T-helper 2 cell treated with Interferon-gamma antibody and Interleukin-4, amounts not matched to agents 5 μg/mL and 100 μg/mL, for 36 hours (primary cell): ENCODE measurements at regions not wholly inside any gene's neighbourhood (a gene's known extent, or its start where the extent isn't known, plus 50 kb on each side); places are given as distances from the start of the nearest gene placed in this dataset.
"Not testable (repeated sequence)": the region's sequence is repeated elsewhere in the genome, so short reads cannot be mapped to it uniquely, and the experiment has no call there.

Source experiments
- DNase-seq: peaks from one replicate; pipeline ENCODE4 v3.0.0; 2021; ENCODE audit warnings: low spot score
- H3K27ac Mint-ChIP-seq: one replicate; pipeline ENCODE4 v1.8.0; 2021; ENCODE audit warnings: mild to moderate bottlenecking, mixed read lengths
- H3K27me3 Mint-ChIP-seq: one replicate; pipeline ENCODE4 v1.8.0; 2021; ENCODE audit warnings: low read depth, mixed read lengths
- H3K36me3 Mint-ChIP-seq: one replicate; pipeline ENCODE4 v1.8.0; 2021; ENCODE audit warnings: low read depth, mixed read lengths
- H3K4me1 Mint-ChIP-seq: one replicate; pipeline ENCODE4 v1.8.0; 2021; ENCODE audit warnings: low read depth, mixed read lengths
- H3K4me3 Mint-ChIP-seq: one replicate; pipeline ENCODE4 v1.8.0; 2022; ENCODE audit warnings: mild to moderate bottlenecking, moderate library complexity, mixed read lengths
- H3K9me3 Mint-ChIP-seq: one replicate; pipeline ENCODE4 v1.8.0; 2021; ENCODE audit warnings: mixed read lengths

GRCh38 chr3:82002986-82003642 is 241.7 kb upstream of the GBE1 start:
- DNase-seq = no peak
- Mint-ChIP-seq H3K27me3 (no peaks in the 10 kb centered on the region), H3K36me3 (no peaks in the 10 kb centered on the region), H3K4me3 (no peak overlapping the region), H3K9me3 (no peaks in the 10 kb centered on the region), H3K27ac (no peak overlapping the region), H3K4me1 (no peaks in the 10 kb centered on the region)

DNA sequence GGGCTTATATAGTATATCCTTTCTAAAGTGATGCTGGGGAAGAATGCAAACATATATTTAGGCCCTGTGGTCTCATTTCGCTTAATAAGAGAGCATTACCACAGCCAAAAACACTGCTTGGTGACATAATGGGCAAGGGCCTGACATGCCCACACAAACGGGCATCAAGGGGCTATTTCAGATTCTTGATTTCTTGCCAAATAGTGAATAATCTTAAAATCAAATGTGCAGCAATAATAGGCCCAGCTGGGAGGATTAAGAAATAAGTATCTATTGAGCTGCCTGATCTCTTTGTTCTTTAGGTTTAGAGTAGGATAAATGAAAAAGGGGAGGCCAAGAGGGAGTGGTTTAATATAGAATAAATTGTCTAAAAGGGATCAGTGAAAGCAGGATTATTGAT is 241.0 kb upstream of the GBE1 start:
- Mint-ChIP-seq H3K4me1 (no peaks in the 10 kb centered on the region), H3K9me3 (no peaks in the 10 kb centered on the region), H3K27me3 (no peaks in the 10 kb centered on the region), H3K4me3 (no peak overlapping the region), H3K27ac (no peak overlapping the region), H3K36me3 (no peaks in the 10 kb centered on the region)
- DNase-seq = no peak

- Mint-ChIP-seq H3K4me1 (no peaks in the 10 kb centered on the region), H3K27me3 (no peaks in the 10 kb centered on the region), H3K4me3 (no peak overlapping the region), H3K9me3 (no peaks in the 10 kb centered on the region), H3K36me3 (no peaks in the 10 kb centered on the region), H3K27ac (no peak overlapping the region)
- DNase-seq = no peak
These were observed 240.0 kb upstream of the GBE1 start for GRCh38 chr3:82001276-82001923.

GRCh38 chr3:82000773-82001172 is 239.3 kb upstream of the GBE1 start:
- Mint-ChIP-seq H3K27me3 (no peaks in the 10 kb centered on the region), H3K27ac (no peak overlapping the region), H3K4me3 (no peak overlapping the region), H3K4me1 (no peaks in the 10 kb centered on the region), H3K36me3 (no peaks in the 10 kb centered on the region), H3K9me3 (no peaks in the 10 kb centered on the region)
- no peak for DNase-seq

DNA sequence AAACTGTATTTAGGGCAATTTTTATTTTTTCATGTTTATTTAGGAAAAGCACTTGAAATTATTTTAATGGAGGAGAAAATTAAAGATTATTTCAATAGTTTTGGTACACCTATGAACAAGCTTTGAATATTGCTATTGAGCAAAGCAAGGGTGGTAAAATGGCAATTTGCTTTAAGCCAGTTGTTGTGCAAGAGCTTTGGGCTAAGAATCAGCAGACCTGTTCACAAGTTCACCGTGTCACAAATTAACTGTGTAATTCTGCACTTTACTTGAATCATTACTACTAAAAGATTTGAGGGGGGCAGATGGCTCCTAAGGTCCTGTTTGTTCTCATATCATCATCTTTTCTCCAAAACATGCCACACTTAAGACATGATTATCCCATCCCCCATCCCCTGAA is 238.9 kb upstream of the GBE1 start:
- Mint-ChIP-seq H3K27ac (no peak overlapping the region), H3K36me3 (no peaks in the 10 kb centered on the region), H3K4me1 (no peaks in the 10 kb centered on the region), H3K27me3 (no peaks in the 10 kb centered on the region), H3K4me3 (no peak overlapping the region), H3K9me3 (no peaks in the 10 kb centered on the region)
- no peak for DNase-seq

GRCh38 chr3:81998907-81999306 is 237.5 kb upstream of the GBE1 start:
- no peak overlapping the region for H3K4me3 Mint-ChIP-seq
- H3K27me3 Mint-ChIP-seq = no peaks in the 10 kb centered on the region
- no peaks in the 10 kb centered on the region for H3K36me3 Mint-ChIP-seq
- H3K9me3 Mint-ChIP-seq = no peaks in the 10 kb centered on the region
- H3K4me1 Mint-ChIP-seq = no peaks in the 10 kb centered on the region
- H3K27ac Mint-ChIP-seq = no peak overlapping the region
- DNase-seq = no peak

GRCh38 chr3:81998139-81998755 is 236.8 kb upstream of the GBE1 start:
- Mint-ChIP-seq H3K4me3 (no peak overlapping the region), H3K27me3 (no peaks in the 10 kb centered on the region), H3K27ac (no peak overlapping the region), H3K4me1 (no peaks in the 10 kb centered on the region), H3K9me3 (no peaks in the 10 kb centered on the region), H3K36me3 (no peaks in the 10 kb centered on the region)
- DNase-seq = no peak

DNA sequence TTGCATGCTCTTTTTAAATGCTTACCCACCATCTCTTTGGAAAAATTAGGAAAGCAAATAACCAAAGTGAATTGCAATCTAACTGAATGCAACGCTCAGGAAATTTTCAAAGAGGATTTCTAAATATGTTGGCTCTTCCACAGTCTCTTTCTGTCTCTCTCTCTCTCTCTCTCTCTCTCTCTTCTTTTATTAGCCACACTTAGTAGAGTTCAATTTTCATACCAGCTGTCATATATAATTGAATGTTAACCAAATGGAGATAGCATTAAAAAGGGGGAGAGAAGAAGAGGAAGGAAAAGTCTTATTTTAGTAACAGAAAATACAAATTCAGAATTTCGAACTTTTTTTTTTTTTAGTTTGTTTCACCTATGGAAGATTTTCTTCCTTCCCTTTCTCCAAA is 235.9 kb upstream of the GBE1 start:
- Mint-ChIP-seq H3K9me3 (no peaks in the 10 kb centered on the region), H3K36me3 (no peaks in the 10 kb centered on the region), H3K27ac (no peak overlapping the region), H3K4me1 (no peaks in the 10 kb centered on the region), H3K4me3 (no peak overlapping the region), H3K27me3 (no peaks in the 10 kb centered on the region)
- DNase-seq = no peak

DNA sequence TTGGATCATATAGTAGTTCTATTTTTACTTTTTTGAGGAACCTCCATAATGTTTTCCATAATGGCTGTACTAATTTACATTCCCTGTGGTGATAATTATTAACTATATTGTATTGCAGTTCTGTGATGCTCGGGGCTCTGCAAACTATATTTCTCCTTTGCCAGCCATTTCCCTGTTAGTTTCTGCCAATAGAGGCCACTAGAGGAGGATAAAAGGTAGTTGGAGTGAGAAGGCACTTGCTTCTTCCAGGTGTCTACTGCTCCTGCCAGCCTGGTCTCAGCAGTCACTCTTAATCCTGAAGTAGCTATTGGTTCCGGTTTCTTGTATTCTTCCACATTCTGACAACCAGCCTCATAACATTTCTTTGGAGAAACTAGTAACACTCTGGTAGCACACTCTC is 233.9 kb upstream of the GBE1 start:
- H3K4me1 Mint-ChIP-seq = no peaks in the 10 kb centered on the region
- H3K27ac Mint-ChIP-seq = no peak overlapping the region
- H3K4me3 Mint-ChIP-seq = no peak overlapping the region
- H3K27me3 Mint-ChIP-seq = no peaks in the 10 kb centered on the region
- no peak for DNase-seq
- H3K36me3 Mint-ChIP-seq = no peaks in the 10 kb centered on the region
- no peaks in the 10 kb centered on the region for H3K9me3 Mint-ChIP-seq

DNA sequence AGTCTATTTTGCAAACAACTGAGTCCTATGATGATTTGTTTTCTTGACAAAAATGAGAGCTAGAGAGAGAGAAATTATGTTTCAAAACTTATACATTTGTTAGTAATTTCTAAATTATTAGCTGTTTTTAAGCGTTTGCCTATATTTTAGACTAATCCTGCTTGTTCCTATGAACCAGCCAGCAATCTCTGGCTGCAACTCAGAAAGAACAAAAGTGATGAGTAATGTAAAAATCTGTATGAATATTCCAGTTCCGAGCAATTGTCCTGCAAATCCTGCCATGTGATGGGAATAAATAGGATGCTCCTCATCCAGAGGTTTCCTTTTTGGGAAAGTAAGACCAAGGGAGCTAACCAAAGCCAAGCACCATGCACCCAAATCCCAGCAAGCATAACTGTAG is 228.3 kb upstream of the GBE1 start:
- H3K4me1 Mint-ChIP-seq = no peaks in the 10 kb centered on the region
- DNase-seq = no peak
- no peaks in the 10 kb centered on the region for H3K9me3 Mint-ChIP-seq
- H3K36me3 Mint-ChIP-seq = no peaks in the 10 kb centered on the region
- H3K27ac Mint-ChIP-seq = no peak overlapping the region
- no peaks in the 10 kb centered on the region for H3K27me3 Mint-ChIP-seq
- H3K4me3 Mint-ChIP-seq = no peak overlapping the region

DNA sequence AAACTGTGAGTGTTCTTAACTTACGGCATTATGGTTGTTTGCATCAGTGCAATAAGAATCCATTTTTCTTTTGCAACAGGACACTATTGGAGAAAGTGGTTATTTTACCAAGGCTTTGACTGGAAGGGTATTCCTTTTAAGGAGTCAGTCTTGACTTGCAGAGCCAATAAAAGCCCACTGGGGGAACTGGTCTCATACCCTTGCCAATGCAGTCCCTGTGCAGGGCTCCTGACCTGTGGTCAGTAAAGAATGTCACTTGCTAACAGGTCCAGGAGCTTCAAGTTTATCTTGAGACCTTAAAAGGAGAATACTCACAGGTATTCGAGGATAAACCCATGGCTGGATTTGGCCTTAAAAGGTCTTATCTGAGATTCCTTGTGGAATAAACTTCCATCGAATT is 227.8 kb upstream of the GBE1 start:
- Mint-ChIP-seq H3K27ac (no peak overlapping the region), H3K27me3 (no peaks in the 10 kb centered on the region), H3K9me3 (no peaks in the 10 kb centered on the region), H3K36me3 (no peaks in the 10 kb centered on the region), H3K4me1 (no peaks in the 10 kb centered on the region), H3K4me3 (no peak overlapping the region)
- no peak for DNase-seq

GRCh38 chr3:81987412-81987811 is 226.0 kb upstream of the GBE1 start:
- H3K9me3 Mint-ChIP-seq, H3K27ac Mint-ChIP-seq, DNase-seq, H3K27me3 Mint-ChIP-seq, H3K4me3 Mint-ChIP-seq, H3K36me3 Mint-ChIP-seq, H3K4me1 Mint-ChIP-seq: not testable (repeated sequence)

DNA sequence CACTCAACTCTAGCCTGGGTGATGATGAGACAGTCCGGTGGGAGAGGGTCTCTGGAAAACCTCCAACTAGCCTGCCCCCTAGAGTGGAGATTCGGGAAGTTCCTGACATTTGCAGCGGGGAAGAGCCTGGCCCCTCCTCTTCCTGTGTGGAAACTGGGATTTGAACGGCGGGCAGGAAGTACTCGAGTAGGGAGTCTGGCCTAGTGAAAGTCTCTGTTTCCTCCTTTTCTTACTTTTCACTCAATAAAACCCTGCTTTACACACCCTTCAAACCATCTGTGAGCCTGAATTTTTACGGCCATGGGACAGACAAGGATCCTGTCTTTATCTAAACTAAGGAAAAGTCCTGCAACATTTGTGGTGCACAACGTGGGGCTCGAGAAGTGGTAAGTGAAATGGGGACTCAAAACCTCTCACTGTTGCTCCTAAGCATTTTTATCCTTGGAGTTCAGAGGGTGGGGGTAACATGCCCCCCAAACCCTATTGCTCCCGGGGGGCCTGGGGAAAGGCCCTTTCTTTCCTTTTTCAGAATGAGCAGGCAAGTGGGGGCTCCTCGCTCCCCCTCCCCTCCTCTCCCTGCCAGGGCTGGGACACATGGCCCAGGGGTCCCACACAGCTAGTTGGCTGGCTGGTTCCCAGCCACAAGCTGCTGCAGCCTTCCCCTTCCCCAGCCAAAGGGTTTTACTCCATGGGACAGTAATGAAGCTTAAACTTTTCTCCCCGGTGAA is 224.7 kb upstream of the GBE1 start:
- Mint-ChIP-seq H3K27ac (no peak overlapping the region), H3K9me3 (no peaks in the 10 kb centered on the region), H3K27me3 (no peaks in the 10 kb centered on the region), H3K4me3 (no peak overlapping the region), H3K4me1 (no peaks in the 10 kb centered on the region), H3K36me3 (no peaks in the 10 kb centered on the region)
- no peak for DNase-seq

DNA sequence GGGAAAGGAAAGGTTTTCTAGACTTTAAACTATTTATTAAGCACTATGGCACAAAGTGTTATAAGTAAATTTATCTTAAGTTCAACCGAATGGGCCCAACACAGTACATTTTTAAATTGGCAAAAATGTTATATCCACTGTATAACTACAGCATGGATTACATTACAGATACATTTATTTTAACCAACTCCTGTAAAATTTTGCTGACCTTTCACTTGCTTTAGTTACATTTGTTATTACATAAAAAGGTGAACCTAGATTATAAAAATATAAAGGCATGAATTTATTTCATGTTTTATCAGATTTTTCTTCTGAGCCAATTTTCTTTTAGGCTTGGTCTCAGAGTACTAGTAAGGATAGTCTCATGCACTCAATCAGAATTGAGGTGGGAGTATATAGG is 221.9 kb upstream of the GBE1 start:
- no peaks in the 10 kb centered on the region for H3K27me3 Mint-ChIP-seq
- DNase-seq = no peak
- H3K36me3 Mint-ChIP-seq = no peaks in the 10 kb centered on the region
- no peak overlapping the region for H3K4me3 Mint-ChIP-seq
- H3K27ac Mint-ChIP-seq = no peak overlapping the region
- no peaks in the 10 kb centered on the region for H3K9me3 Mint-ChIP-seq
- H3K4me1 Mint-ChIP-seq = no peaks in the 10 kb centered on the region
